Thoracic aorta (tissue), 2 donors: ENCODE measurements at regions not wholly inside any gene's neighbourhood (a gene's known extent, or its start where the extent isn't known, plus 50 kb on each side); places are given as distances from the start of the nearest gene placed in this dataset.

ENCODE experiments used
- ATAC-seq: fragments of 150-250 bp; one replicate; pipeline ENCODE4 v1.8.0; 2017; ENCODE audit warnings: low read depth; ENCODE audit not compliant: insufficient number of reproducible peaks, low FRiP score
- DNase-seq: peaks from one replicate; pipeline ENCODE4 v3.0.0-alpha.2; 2020; ENCODE audit warnings: low spot score
- H3K27ac ChIP-seq, 2 donors: fragments of 200-600 bp; sonication (generic); 1 replicate in 1 of 2; 2 replicates in 1 of 2; pipeline ENCODE4 v1.5.1; 2016; ENCODE audit warnings: mild to moderate bottlenecking in 2 of 2, moderate library complexity in 2 of 2
- H3K27me3 ChIP-seq: fragments of 200-600 bp; sonication (generic); replicated peaks from 2 replicates; pipeline ENCODE4 v1.6.0; 2016; ENCODE audit warnings: mild to moderate bottlenecking; ENCODE audit not compliant: insufficient read depth
- H3K36me3 ChIP-seq: fragments of 200-600 bp; sonication (generic); one replicate; pipeline ENCODE4 v1.5.1; 2016
- H3K4me1 ChIP-seq, 2 donors: fragments of 200-600 bp; sonication (generic); 1 replicate in 1 of 2; 2 replicates in 1 of 2; pipeline versions ENCODE4 v1.5.1 to v1.6.0; 2016; ENCODE audit warnings: low read depth in 2 of 2, mild to moderate bottlenecking in 1 of 2; ENCODE audit not compliant: control insufficient read depth in 1 of 2
- H3K4me3 ChIP-seq: fragments of 200-600 bp; sonication (generic); 2 replicates; pipeline ENCODE4 v1.5.1; 2016; ENCODE audit warnings: mild to moderate bottlenecking
- H3K9me3 ChIP-seq: fragments of 200-600 bp; sonication (generic); 2 replicates; pipeline ENCODE4 v1.5.1; 2016
- TF ChIP-seq, protein P1 (sequence below): fragments of 200-600 bp; sonication (generic); IDR thresholded peaks from one replicate; pipeline ENCODE4 v1.5.1; 2019; ENCODE audit warnings: antibody characterized with exemption

DNA sequence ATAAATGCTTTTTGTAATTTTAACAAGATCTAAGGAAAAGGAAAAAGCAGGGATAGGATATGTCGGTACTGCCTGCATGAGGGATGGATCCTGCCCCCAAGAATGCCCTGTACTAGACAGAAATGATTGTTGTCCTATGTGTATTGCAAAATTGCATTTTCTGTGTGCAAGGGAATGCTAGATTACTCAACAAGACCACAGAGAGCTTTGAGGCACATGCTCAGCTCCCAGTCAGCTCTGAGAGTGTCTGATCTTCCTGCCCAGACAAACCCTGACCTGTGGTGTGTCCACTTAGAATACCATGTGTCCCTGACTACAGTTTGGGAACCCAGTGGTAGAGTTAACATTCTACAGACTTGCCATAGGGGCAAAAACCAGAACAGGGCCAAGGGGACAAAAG, 129.2 kb upstream of the PAK3 start:
- Histone ChIP-seq H3K36me3 (no peaks in the 10 kb centered on the region), H3K27me3 (no peaks in the 10 kb centered on the region), H3K27ac (no peak overlapping the region), H3K4me3 (no peak overlapping the region), H3K4me1 (no peaks in the 10 kb centered on the region), H3K9me3 (no peaks in the 10 kb centered on the region)
- TF ChIP-seq, protein P1, sequence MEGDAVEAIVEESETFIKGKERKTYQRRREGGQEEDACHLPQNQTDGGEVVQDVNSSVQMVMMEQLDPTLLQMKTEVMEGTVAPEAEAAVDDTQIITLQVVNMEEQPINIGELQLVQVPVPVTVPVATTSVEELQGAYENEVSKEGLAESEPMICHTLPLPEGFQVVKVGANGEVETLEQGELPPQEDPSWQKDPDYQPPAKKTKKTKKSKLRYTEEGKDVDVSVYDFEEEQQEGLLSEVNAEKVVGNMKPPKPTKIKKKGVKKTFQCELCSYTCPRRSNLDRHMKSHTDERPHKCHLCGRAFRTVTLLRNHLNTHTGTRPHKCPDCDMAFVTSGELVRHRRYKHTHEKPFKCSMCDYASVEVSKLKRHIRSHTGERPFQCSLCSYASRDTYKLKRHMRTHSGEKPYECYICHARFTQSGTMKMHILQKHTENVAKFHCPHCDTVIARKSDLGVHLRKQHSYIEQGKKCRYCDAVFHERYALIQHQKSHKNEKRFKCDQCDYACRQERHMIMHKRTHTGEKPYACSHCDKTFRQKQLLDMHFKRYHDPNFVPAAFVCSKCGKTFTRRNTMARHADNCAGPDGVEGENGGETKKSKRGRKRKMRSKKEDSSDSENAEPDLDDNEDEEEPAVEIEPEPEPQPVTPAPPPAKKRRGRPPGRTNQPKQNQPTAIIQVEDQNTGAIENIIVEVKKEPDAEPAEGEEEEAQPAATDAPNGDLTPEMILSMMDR = no peak
- ATAC-seq (no peak), DNase-seq (no peak)

- H3K27me3 ChIP-seq = no peaks in the 10 kb centered on the region
- no peak overlapping the region for H3K4me3 ChIP-seq
- ATAC-seq (no peak), DNase-seq (no peak)
- no peak overlapping the region for H3K27ac ChIP-seq
- no peaks in the 10 kb centered on the region for H3K4me1 ChIP-seq
- H3K36me3 ChIP-seq = no peaks in the 10 kb centered on the region
- TF ChIP-seq, protein P1 = no peak
- no peaks in the 10 kb centered on the region for H3K9me3 ChIP-seq
These were observed 129.9 kb upstream of the PAK3 start for GRCh38 chrX:110966091-110966454.

GRCh38 chrX:110965409-110966090, 130.4 kb upstream of the PAK3 start:
- H3K27ac ChIP-seq = no peak overlapping the region
- H3K9me3 ChIP-seq = no peaks in the 10 kb centered on the region
- no peaks in the 10 kb centered on the region for H3K4me1 ChIP-seq
- no peak overlapping the region for H3K4me3 ChIP-seq
- TF ChIP-seq, protein P1 = no peak
- DNase-seq = no peak
- no peaks in the 10 kb centered on the region for H3K27me3 ChIP-seq
- no peak for ATAC-seq
- no peaks in the 10 kb centered on the region for H3K36me3 ChIP-seq

DNA sequence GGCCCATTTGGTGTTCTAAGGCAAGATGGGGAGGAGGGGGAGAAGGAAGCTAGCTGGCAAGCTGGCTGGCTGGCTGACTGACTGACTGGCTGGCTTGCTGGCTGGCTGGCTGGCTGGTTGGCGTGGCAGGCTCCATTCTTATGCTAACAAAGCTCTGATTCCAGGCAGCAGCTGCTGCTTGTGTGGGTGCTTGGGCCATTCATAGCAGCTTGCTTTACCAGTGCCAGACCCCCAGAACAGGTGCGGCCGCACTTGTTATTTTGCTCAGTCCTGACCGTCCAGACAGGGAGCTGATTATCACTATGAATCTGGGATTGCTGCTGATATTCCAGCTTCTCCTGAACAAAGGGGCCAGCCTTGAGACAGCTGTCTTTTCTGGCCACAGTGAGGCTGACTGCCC, 131.2 kb upstream of the PAK3 start:
- Histone ChIP-seq H3K27me3 (no peaks in the 10 kb centered on the region), H3K4me1 (no peaks in the 10 kb centered on the region), H3K4me3 (no peak overlapping the region), H3K9me3 (no peaks in the 10 kb centered on the region), H3K27ac (no peak overlapping the region), H3K36me3 (no peaks in the 10 kb centered on the region)
- TF ChIP-seq, protein P1 = no peak
- no peak for DNase-seq
- ATAC-seq = no peak

- Histone ChIP-seq H3K4me3 (no peak overlapping the region), H3K4me1 (no peaks in the 10 kb centered on the region), H3K36me3 (no peaks in the 10 kb centered on the region), H3K9me3 (no peaks in the 10 kb centered on the region), H3K27ac (no peak overlapping the region), H3K27me3 (no peaks in the 10 kb centered on the region)
- DNase-seq (no peak), ATAC-seq (no peak)
- TF ChIP-seq, protein P1 = no peak
These were observed 133.5 kb upstream of the PAK3 start for GRCh38 chrX:110962451-110962850.
